ENCODE measurements at regions not wholly inside any gene's neighbourhood (a gene's known extent, or its start where the extent isn't known, plus 50 kb on each side); places are given as distances from the start of the nearest gene placed in this dataset.

GRCh38 chr6:132131351-132131750 is 180.2 kb upstream of the CCN2 start:
- no peak for TF ChIP-seq CTCF (IDR thresholded peaks at IDR 0.05)
- Mint-ChIP-seq H3K4me1 (ENCODE audit: low read depth) (peaks cover 45% of the 10 kb centered on the region), H3K27ac (peak overlapping the region; percentile 99), H3K27me3 (ENCODE audit: insufficient read depth) (no peaks in the 10 kb centered on the region), H3K9me3 (no peaks in the 10 kb centered on the region), H3K4me3 (peak overlapping the region; percentile 73), H3K36me3 (ENCODE audit: low read depth) (no peaks in the 10 kb centered on the region)
- no peak for DNase-seq

- no peak for TF ChIP-seq CTCF (IDR thresholded peaks at IDR 0.05)
- H3K4me3 Mint-ChIP-seq, result peak overlapping the region; percentile 73; the same call in 1 of the 2 replicates
- no peak for DNase-seq
- no peaks in the 10 kb centered on the region for H3K9me3 Mint-ChIP-seq
- H3K4me1 Mint-ChIP-seq (ENCODE audit: low read depth), result peaks cover 45% of the 10 kb centered on the region
- peak overlapping the region; percentile 99 for H3K27ac Mint-ChIP-seq
- H3K36me3 Mint-ChIP-seq (ENCODE audit: low read depth), result no peaks in the 10 kb centered on the region
- H3K27me3 Mint-ChIP-seq (ENCODE audit: insufficient read depth), result no peaks in the 10 kb centered on the region
These were observed 179.6 kb upstream of the CCN2 start for GRCh38 chr6:132130626-132131298.

- H3K36me3 Mint-ChIP-seq (ENCODE audit: low read depth), result no peaks in the 10 kb centered on the region
- no peak for DNase-seq
These were observed 177.3 kb upstream of the CCN2 start for GRCh38 chr6:132128424-132128823.

GRCh38 chr6:132126150-132126549 is 175.0 kb upstream of the CCN2 start:
- H3K27me3 Mint-ChIP-seq (ENCODE audit: insufficient read depth), result no peaks in the 10 kb centered on the region
- no peak overlapping the region for H3K4me3 Mint-ChIP-seq
- H3K4me1 Mint-ChIP-seq (ENCODE audit: low read depth), result peaks cover 8% of the 10 kb centered on the region
- no peak overlapping the region for H3K27ac Mint-ChIP-seq
- peak; percentile 19; the same call in 1 of the 2 replicates for TF ChIP-seq CTCF (IDR thresholded peaks at IDR 0.05)
- no peak for DNase-seq
- no peaks in the 10 kb centered on the region for H3K36me3 Mint-ChIP-seq (ENCODE audit: low read depth)
- no peaks in the 10 kb centered on the region for H3K9me3 Mint-ChIP-seq

More at GRCh38 chr6:132128424-132128823, 177.3 kb upstream of the CCN2 start:
- no peak overlapping the region for H3K27ac Mint-ChIP-seq
- no peaks in the 10 kb centered on the region for H3K27me3 Mint-ChIP-seq (ENCODE audit: insufficient read depth)
- TF ChIP-seq CTCF (IDR thresholded peaks at IDR 0.05), result no peak
- H3K9me3 Mint-ChIP-seq, result no peaks in the 10 kb centered on the region
- H3K4me3 Mint-ChIP-seq, result no peak overlapping the region
- H3K4me1 Mint-ChIP-seq (ENCODE audit: low read depth), result peaks cover 31% of the 10 kb centered on the region

- H3K4me1 Mint-ChIP-seq (ENCODE audit: low read depth), result no peaks in the 10 kb centered on the region
- DNase-seq, result no peak
- no peak overlapping the region for H3K27ac Mint-ChIP-seq
- no peaks in the 10 kb centered on the region for H3K9me3 Mint-ChIP-seq
- H3K27me3 Mint-ChIP-seq (ENCODE audit: insufficient read depth), result no peaks in the 10 kb centered on the region
- no peak for TF ChIP-seq CTCF (IDR thresholded peaks at IDR 0.05)
- H3K4me3 Mint-ChIP-seq, result no peak overlapping the region
- H3K36me3 Mint-ChIP-seq (ENCODE audit: low read depth), result no peaks in the 10 kb centered on the region
These were observed 171.7 kb upstream of the CCN2 start for GRCh38 chr6:132122871-132123270.

All from HFFc6 (cell line).